NCI-H69 (cell line): ENCODE measurements at regions not wholly inside any gene's neighbourhood (a gene's known extent, or its start where the extent isn't known, plus 50 kb on each side); places are given as distances from the start of the nearest gene placed in this dataset.
"Not testable (repeated sequence)": the region's sequence is repeated elsewhere in the genome, so short reads cannot be mapped to it uniquely, and the experiment has no call there.

Experiments used
- DNase-seq: peaks from one replicate; lab custom pipeline; 2025; lab: John Stamatoyannopoulos, UW

GRCh38 chr20:29533566-29534177 is 1723.8 kb upstream of the DEFB115 start:
- DNase-seq: not testable (repeated sequence)

DNA sequence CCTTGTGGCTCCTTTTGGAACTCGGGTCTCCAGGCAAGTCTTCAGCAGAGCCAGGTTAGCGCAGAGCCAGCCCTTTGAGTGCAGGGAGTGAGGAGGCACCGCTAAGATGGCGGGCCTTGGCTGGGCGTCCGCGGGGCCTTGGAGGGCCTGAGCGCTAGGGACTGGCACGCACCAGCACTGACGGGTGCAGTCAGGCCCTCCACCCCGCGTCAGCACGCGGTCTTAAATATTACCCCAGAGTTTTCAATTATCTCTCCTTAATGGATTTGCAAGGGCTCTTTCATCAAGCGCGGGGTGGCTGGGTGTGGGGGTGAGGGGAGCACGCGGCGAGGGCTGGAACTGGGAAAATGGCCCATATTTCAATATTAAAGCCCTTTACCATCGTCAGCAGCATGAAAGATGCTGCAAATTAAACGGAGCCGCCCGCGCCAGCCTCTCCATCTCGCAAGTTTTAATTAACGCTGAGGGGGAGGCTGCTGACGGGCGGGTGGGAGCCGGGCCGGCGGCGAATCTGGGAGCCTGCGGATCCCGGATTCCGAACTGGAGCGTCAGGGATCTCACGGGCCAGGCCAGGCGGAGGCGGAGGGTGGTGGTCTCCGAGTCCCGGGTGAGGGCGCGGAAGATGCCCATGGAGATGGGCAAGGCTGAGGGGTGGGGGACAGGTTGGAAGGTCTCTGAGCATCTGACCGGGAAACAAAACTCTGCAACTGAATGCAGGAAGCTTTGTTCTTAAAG is 1690.4 kb upstream of the DEFB115 start:
- not testable (repeated sequence) for DNase-seq

DNA sequence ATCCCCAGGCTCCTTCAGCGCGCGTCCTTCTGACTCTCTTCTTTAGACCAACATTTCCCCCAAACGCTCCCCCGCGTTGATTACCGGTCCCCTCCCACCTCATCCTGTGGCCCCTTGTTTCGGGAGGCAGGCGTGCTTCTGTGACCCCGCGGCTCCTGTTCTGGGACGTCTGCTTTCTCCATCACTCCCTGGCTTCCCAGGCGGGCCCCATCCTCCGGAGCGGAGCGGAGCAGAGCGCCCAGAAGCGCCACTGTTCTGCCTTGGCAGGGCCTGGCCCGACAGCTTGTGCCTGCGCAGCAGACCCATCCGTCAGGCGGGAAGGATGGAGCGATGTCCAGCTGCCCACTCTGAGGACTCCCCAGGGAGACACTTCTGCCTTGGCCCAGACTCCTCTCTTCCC is 1689.8 kb upstream of the DEFB115 start:
- not testable (repeated sequence) for DNase-seq

DNA sequence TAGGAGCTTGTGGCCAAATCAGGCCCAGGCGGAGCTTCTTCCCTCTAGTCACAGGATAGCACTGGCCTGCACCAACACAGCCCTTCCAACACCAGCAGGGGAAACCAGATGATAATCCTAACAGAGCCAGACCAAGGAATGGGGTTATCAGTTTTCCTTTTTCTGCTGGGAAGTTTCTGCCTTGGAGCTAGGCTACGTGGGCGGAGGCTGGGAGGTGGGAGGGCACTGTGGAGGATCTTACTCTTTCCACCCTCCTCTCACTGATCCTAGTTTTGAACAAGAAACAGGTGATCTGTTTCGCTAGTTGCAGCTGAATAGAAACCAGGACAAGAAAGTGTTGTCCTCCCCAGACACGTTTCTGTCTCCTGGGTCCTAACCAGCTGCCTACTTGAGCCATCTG is 1687.3 kb upstream of the DEFB115 start:
- not testable (repeated sequence) for DNase-seq

GRCh38 chr20:29589530-29589929 is 1667.9 kb upstream of the DEFB115 start:
- DNase-seq: not testable (repeated sequence)

DNA sequence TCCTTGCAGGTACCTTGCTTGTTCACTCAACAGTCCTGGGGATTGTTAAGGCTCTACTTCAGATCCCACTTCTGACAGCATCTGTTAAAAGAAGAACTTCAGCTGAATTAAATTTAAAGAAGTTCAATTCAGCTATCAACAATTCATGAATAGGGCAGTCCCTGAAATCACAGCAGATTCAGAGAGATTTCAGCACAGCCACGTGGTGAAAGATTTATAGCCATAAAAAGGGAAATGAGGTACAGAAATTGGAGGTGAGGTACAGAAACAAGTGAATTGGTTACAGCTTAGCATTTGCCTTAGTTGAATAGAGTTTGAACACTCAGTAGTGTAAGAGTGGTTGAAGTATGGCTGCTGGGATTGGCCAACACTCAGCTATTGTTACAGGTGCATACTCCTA is 1653.3 kb upstream of the DEFB115 start:
- DNase-seq: not testable (repeated sequence)

DNA sequence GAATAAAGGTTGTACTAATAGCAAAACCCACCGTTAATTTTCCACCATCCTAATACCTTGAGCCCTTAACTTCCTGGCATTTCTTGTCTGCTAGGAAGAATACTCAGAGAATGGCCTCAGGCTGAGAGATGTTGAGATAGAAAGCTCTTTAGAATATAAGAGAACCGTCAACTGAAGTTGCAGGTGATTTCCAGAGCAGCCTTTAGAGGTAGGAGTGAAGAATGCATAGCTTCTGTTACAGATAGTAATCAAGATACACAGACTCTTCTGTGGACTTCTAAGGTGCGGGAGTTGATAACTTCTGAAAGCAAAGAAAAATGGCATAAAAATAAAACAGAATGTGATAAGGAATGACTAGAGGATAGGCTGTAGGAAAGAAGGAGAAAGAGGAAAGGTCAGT is 1651.3 kb upstream of the DEFB115 start:
- not testable (repeated sequence) for DNase-seq

GRCh38 chr20:29629395-29629794 is 1628.1 kb upstream of the DEFB115 start:
- not testable (repeated sequence) for DNase-seq
